GDM1 (cell line): ENCODE measurements at regions not wholly inside any gene's neighbourhood (a gene's known extent, or its start where the extent isn't known, plus 50 kb on each side); places are given as distances from the start of the nearest gene placed in this dataset.

Source experiments
- DNase-seq: peaks from one replicate; lab custom pipeline; 2025; lab: John Stamatoyannopoulos, UW

DNA sequence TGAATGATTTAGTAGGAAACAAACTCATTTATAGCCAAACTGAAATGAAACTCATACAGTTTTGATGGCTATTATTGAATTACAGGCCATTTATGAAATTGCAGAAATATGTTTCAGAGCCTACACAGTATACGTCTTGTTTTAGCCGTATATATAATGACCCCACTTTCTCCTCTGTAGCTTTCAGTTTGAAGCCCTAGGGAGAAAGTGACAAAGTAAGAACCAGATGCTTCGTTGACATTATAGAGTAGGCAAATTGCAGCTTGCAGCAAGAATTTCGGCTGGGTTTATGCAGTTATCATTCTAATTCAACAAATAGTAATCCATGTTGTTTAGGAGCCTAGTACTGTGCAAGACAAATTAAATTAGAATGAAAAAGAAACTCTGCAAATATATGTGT, 836.3 kb upstream of the ADGRL4 start:
- DNase-seq, result no peak

DNA sequence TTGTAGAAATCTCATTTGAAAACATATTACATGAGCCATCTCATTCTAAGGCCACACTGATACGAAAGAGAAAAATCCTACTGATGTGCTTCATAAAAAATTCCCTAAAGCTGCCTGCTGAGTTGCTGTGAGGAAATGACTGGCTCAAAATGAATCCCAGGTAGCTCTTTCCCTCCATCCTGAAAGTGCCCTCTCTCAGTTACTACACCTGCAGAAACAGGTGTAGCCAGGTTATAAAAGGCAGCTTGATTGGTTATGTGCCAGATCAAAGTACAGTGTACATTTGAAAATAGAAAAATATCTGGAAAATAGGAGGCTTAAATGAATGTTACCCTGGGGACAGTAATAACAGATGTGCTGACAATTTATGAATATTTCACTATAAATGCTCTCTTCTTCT, 833.4 kb upstream of the ADGRL4 start:
- no peak for DNase-seq

DNA sequence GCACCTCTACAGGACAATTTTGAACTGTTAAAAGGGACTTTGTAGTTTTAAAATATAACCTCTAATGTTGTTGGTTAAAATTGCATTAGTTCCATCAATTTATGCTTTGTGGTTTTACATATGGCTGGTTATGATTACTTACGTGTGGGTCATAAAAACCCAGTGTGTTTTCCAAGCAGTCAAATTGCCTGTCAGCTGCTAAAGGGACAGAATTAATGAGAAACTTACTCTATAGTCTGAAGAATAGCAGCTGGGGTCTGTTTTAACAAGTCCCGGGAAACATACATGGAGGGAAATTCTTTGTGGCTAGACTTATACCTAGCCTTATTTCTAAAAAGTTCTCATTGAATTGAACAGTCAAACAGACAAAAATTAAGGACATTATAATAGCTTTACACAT, 820.9 kb upstream of the ADGRL4 start:
- DNase-seq, result no peak

DNA sequence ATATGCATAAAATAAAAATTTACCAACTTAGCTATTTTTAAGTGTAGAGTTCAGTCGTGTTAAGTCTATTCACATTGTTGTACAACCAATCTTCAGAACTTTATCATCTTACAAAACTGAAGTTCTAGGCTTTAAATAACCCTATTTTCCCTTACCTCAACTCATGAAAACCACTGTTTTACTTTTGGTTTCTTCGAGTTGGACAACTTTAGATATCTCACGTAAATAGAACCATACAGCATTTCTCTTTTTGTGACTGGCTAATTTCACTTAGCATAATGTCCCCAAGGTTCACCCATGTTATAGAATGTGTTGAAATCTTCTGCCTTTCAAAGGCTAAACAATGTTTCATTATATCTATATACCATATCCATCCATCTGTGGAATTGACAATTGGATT, 819.0 kb upstream of the ADGRL4 start:
- no peak for DNase-seq

DNA sequence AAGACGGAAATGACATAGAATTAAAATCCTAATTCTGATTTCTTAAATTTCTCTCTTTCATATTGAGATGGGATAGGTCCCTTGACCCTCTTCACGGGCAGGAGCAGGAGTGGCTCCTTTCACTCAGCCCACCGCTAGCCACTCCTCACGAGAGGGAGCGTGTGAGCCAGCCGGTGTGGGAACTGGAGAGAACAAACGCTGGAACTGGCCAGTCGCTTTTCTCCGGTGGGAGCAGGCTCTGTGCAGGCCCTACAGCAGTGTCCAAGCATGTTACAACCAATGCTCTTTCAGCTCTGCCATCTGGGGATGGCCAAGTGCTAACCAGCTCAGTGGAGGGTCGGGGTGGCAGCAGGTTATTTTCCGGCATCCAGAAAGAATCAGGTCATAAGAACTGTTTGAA, 815.5 kb upstream of the ADGRL4 start:
- no peak for DNase-seq

DNA sequence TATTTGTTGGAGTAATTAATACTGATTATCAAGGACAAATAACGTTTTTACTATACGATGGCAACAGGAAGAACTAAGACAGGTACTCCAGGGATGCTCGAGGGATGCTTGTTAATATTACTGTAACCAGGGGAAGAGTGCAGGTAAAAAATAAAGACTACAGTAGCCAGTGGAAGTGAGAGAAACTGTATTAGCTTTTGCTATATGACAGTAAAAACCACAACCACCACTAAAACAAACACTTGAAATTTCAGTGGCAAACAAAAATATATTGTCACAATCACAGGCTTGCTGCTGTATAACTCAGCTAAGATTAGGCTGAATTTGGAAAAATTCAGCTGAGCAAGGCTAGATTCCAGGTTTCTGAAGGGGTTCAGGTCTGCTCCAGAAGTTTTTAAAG, 812.6 kb upstream of the ADGRL4 start:
- DNase-seq, result no peak

DNA sequence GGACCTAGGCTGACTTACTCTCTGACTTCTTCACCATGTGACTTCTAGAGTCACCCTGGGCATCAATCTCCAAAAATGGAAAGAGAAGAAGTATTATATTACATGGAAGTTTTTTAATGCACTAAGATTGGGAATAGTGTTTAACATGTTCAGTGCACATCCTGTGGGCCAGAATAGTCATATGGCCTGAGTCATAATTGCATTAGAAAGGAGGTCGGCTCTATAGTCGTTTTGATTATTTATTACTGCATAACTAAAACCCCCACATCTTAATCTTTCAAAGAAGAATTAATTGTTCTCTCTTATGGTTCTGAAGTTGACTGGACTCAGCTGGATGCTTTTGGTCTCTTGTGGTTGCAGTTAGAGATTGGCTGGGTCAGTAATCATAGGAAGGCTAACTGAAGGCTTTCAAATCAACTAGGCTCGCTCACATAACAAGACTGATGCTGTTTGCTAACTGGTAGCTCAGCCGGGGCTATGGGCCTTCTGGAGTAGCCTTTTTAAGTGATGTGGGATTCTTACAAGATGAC, 810.6 kb upstream of the ADGRL4 start:
- no peak for DNase-seq

DNA sequence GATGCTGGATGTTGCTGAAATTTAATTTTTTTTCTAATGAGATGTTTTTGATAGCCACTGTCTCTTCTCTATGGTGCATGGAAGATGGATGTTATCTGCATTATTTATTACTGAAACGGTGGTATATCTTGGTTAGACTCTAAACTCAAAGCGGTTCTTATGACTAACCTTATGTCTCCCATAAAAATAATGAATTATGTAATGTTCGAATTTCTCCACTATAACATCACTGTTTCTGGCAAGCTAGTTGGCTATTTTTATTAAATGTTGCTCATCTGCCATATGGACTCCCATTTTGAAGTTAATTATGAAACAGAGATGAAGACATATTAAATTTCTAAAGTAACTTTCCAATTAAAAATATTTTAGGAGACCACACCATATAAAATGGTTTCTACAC, 808.6 kb upstream of the ADGRL4 start:
- no peak for DNase-seq

DNA sequence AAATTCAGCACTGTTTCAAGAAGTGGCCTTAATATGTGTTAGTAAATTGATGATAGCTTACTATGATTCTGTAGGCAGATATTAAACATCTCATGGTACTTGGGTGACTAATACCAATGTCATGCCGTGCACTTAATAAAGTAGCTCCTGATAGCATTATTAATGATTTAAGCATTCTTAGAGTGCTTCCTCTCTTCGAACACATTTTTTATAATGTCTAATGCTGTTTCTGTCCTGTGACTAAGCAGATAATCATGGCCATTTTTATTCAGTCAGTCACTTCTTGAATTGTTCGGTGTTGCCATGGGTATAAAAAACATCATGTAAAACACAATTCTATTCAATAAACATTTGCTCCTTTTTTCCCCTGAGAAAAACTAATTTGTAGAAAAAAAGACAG, 804.6 kb upstream of the ADGRL4 start:
- DNase-seq, result no peak

DNA sequence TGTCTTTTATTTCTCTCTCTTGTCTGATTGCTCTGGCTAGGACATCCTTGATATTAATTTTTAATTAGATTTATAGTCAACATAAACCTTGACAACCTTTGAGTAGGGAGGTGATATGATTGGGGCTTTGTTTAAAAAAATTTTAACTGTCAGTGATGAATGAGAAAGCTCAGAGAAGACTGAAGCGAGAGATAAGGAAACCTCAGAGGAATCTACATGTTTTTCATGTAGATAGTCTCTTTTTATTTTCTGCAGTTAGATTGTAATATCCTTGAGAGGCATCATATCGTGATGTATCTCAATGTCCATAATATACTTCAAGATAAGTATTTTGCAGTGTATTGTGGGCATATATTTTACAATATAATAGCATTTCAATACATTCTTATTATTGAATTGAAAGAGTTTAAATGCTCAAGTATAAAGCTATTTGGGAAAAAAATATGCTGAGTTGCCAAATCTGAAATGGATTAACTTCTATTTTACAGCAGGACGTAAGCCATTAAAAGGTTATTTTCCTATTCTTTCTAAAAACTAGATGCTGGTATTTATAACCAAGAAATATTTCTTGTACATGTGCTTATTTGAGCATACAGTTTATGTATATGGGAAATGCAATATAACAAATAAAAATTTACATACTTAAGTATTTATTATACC, 802.4 kb upstream of the ADGRL4 start:
- no peak for DNase-seq

DNA sequence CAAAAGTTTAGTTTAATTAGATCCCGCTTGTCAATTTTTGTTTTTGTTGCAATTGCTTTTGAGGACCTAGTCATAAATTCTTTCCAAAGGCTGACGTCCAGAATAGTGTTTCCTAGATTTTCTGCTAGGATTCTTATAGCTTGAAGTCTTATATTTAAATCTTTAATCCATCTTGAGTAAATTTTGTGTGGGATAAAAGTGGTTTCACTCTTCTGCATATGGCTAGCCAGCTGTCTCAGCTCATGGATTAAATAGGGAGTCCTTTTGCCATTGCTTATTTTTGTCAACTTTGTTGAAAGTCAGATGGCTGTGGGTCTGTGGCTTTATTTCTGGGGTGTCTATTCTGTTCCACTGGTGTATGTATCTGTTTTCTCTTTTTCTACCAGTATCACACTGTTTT, 801.3 kb upstream of the ADGRL4 start:
- no peak for DNase-seq

DNA sequence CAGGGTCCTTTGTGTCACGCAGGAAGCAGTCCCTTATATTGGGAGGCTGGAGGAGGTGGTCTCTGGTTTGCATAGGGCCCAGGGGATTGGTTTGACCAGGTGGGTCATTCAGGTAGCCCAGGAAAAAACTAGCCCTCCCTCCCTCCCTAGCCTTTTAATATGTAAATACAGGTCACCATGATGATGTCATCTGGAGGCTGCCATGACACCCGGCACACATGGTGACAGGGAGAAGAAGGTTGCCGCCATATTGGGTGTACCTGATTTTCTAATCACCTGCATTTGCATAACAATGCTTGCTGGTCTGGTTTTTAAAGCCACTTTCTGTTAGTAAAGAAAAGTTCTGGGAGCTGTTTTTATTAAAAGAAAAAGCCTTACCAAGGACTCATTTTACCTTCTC, 791.0 kb upstream of the ADGRL4 start:
- no peak for DNase-seq

DNA sequence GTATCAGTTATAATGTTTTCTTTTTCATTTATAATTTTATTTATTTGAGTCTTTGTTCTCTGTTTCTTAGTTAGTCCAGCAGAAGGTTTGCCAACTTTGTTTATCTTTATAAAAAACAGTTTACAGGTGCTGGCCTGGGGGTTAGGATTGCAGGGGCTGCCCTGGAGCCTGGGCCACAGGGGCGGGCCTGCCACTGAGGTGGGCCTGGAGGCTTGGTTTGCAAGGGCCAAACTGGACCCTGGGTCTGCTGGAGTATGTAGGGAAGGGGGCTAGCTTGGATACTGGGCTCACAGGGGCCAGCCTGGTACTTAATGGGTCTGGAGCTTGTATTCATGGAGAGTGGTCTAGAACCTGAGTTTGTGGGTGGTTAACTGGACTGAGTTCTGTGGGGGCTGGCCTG, 789.9 kb upstream of the ADGRL4 start:
- DNase-seq, result no peak

DNA sequence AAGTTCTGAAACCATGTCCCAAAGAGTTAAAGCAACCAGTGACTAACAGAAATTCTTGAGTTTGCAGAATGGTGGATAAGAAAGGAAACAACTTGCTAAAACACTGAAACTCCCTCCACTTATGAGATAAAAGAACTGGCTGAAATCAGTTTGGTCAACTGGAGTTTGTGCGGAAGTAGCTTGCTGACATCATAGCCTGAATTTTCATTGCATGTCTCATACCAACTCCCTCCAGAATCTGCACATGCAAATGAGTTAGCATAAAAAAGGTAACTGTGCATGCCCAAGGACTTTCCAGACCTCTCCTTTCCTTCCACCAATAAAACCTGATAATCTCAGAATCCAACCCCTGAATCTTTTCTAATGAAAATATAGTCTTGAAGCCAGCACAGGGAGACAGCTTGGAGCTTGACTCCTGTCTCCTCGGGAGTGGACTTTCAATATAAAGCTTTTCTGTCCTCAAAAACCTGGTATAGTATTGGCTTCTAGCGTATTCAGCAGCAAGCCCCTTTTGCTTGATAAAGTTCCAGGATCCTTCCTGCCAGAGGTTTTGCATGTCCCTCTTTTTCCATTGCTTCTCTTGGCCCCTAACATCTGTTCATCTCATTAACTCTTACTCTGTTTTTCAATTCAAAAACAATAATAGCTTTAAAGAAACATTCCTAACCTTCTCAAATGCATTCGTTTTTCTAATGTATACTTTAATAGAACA, 785.8 kb upstream of the ADGRL4 start:
- no peak for DNase-seq

DNA sequence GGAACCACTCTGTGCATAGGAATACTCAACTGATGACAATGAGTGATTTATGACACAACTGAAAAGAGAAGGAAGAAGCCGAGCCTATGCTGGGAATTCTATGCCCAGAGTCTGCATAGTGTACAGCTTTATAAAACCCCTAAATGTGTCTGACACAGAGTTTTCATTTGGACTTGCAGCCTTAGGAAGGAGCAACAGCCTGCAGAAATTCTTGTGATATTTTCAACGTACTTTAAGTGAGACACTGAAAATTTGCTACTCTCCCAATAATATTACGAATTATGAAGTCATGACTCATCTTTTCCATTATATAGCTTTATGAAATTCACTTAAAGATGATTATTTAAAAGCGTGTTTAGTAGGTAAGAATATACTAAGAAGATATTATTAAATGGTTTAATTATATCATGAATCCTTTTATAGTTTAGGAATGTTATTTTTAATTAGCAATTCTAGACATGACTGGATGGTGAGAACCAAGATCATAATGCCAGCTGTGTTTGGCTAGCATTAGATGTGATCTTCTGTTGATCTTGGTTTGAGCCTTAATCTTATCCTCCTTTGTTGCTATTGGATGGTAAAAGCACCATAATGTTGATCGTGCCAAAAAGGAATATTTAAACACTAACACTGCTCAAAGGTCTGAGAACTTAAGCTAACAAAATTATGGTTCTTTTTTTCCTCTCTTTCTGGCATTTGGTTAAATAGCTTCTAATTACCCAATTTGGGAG, 785.1 kb upstream of the ADGRL4 start:
- no peak for DNase-seq

DNA sequence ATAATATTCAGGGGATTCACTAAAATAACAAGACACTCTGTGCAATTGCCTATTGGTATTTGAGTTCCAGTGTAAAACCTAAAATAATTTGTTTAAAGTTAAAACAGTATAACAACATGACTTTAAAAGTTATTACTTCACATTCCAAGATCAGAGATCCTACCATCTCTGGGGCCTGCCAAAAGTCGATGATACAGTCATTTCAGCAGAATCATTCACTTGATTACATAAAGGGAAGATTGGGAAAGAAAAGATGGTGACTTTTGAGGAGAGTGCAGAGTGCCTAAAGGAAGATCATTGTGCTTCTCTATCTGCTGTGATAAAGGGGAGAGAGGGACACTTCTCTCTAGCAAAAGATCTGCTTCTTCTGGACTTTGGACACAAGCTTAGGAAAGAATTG, 784.4 kb upstream of the ADGRL4 start:
- DNase-seq, result no peak

DNA sequence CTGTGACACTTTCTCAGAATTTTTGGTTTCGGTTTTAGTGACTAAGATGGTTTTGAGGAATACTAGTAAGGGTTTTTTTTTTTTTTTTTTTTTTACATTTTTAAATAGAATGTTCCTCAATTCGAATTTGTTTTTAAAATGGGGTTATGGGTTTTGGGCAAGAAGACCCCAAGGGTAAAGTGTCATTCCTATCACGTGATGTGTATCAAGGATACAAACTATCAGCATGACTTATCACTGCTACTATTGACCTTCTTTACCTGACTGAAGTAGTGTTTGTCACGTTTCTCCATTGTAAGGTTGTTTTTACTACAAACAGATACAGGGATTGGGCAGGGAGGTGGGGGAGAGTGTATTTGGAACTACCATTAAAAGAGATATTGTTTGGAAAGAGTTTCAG, 781.1 kb upstream of the ADGRL4 start:
- no peak for DNase-seq

DNA sequence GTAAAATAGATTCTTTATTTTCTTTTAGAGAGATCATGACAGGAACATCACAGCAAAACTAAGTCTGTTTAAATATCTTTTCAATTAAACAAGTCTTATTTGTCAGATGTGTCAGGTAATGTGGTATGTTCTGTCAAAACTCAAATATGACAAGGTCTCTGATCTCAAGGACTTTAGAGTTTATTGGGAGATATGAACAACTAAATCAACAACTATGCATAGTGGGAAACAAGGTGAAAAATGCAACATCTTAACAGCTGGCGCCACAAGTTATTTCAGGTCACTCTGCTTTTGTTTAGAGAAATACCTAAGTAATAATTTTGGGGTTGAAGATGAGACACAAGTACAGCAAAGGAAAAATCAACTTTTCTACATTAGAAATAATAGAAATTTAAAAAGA, 779.4 kb upstream of the ADGRL4 start:
- DNase-seq, result no peak

DNA sequence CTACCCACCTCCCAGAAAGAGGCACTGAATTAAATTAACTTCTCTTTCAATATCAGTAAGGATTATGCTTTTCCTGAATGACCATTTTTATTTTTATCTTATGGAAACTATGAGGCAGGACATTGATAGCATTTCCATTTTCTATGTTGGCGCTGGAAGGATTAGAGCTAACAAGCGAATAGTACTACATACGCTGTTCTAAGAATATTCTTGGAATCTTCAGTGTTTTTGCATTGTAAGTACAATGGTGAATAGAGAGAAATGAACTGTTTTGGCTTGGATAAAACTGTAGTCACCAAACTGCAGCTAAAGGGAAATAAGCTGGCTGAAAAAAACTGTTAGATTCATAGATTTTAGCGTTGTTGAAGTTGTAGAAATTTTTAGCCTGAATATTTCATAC, 779.0 kb upstream of the ADGRL4 start:
- no peak for DNase-seq

DNA sequence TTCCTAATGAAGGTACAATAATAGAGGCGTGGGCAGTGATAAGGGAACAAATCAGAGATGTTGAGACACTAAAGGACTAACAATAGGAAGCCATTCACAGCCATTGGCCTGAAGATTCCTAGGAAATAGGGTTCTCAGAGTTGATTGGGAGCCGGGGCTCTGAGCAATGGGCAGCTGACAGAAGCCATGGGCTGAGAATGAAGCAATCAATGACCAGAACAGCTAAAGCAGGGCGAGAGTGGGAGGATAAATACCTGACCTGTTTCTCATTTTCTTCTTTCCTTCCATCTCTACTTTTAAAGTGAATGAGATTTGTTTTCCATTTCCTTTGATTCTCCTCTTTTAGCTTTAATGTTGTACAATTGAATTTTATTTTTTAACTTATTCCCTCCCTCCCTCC, 774.7 kb upstream of the ADGRL4 start:
- no peak for DNase-seq

DNA sequence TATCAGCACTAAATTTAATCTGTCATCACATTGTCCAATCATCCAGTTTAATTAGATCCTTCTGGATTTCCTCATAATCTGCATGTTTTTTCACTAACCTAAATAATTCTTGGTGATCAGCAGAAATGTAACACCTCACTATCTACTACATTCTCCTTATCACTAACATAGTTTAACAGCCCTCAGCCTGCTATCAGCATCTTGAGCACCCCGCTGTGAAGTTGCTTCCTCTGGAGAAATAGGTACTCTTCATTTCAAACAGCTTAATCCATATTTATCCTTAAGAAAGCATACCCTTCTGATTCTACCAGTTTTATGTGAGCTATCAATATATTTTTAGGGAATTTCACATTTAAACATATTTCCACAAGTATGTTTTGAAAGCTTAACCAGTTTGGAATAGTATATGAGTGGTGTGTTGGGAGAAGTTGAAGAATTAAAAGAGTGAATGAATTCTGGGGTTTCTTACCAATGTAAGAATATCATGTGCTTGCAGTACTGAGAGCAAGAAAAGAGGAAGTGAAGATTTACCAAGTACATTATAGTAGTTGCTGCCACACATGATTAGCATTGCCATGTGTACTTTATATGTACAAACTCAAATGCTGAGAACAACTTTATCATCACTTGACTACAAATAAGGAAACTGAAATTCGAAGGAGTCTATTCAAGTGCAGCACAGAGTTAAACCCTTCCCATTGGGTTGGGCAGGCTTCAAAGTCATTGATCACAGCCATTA, 771.1 kb upstream of the ADGRL4 start:
- DNase-seq, result no peak

DNA sequence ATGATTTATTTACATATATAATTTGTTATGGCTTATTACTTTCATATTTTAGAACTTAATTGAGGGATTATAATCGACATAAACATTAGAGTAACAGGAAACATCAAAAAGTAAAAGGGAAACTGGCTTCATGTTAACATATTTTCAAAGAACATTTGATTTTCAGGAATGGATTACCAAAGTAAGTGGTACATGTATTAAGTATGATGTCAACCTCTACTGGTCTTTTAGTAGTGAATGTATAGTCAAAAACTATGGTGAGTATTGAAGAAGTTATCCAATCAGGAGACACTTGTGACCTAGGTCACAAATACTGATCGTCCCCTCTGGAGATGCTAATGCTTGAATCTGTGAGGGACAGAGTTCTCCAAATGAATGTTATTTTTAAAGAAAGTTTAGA, 768.9 kb upstream of the ADGRL4 start:
- DNase-seq, result no peak

DNA sequence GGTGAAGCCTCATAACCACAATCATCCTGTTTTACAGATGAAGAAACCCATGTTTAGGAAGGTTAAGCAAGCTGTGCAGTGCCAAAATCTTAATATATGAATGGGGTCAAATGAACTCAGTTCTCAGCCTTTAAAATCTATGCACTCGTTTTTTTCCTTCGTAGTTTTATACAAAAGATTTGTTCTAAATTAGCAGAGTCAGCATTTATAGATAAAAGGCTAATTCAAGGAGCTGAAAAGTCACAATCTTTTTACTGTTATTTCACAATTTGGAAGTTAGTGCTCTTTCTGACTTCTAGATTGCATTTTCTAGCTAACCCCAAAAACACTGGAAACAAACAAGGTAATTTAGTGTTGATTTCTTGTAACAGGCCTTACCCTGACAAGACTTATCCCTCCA, 766.9 kb upstream of the ADGRL4 start:
- DNase-seq, result no peak
